HepG2 (cell line): ENCODE measurements at regions not wholly inside any gene's neighbourhood (a gene's known extent, or its start where the extent isn't known, plus 50 kb on each side); places are given as distances from the start of the nearest gene placed in this dataset.

Experiments
- ATAC-seq: fragments of 200-7000 bp; cut with Tn5 transposase; 3 replicates; pipeline ENCODE4 v1.9.1; 2020; ENCODE audit warnings: mild to moderate bottlenecking, moderate library complexity
- BruUV-seq: library from RNA; stranded (reverse); fragments of 400-500 nt; replicated peaks from 2 replicates; lab custom pipeline; 2021; lab: Mats Ljungman, UMichigan
- CTCF ChIA-PET: fragments of 300-600 bp; formaldehyde crosslinking; extraction: SDS; loops from one replicate; lab custom pipeline; 2021; ENCODE audit warnings: low total read pairs, inconsistent platforms, low intra/inter-chr PET ratio; lab: Yijun Ruan, JAX
- POLR2A ChIA-PET: fragments of 350-600 bp; sonication (Branson Sonifier 250); formaldehyde crosslinking; loops from one replicate; lab custom pipeline; 2020; ENCODE audit warnings: antibody characterized with exemption, inconsistent platforms; lab: Yijun Ruan, JAX
- DNase-seq: peaks from one replicate; pipeline ENCODE4 v3.0.0-alpha.2; 2015; ENCODE audit warnings: low spot score
- FAIRE-seq: peaks from 3 replicates; lab custom pipeline; 2011; peaks lifted over from hg19 to GRCh38; lab: Jason Lieb, UNC
- H2AFZ ChIP-seq: one replicate; pipeline ENCODE4 v1.6.1; 2011; ENCODE audit warnings: low read length, inconsistent platforms
- H3K27ac ChIP-seq: fragments of 300-600 bp; 3 replicates; pipeline ENCODE4 v1.8.0; 2011; ENCODE audit warnings: mixed run types, mild to moderate bottlenecking, mixed read lengths, low read length, inconsistent platforms; ENCODE audit not compliant: insufficient read depth; ENCODE audit errors: extremely low read length
- H3K27me3 ChIP-seq, 2 experiments: fragments of 200-600 bp in 1 of 2; 2 replicates in 1 of 2; 3 replicates in 1 of 2; pipeline versions ENCODE4 v1.6.0 to v1.8.0; 2011; ENCODE audit warnings: low read length in 2 of 2, mild to moderate bottlenecking in 2 of 2, moderate library complexity in 2 of 2, inconsistent platforms in 1 of 2; ENCODE audit not compliant: insufficient read depth in 2 of 2, control insufficient read depth in 1 of 2
- H3K36me3 ChIP-seq, 2 experiments: fragments of 200-600 bp in 1 of 2; replicated peaks in 1 of 2; 2 replicates in 1 of 2; 3 replicates in 1 of 2; pipeline versions ENCODE4 v1.5.1 to v1.8.0; 2011; ENCODE audit warnings: low read length in 2 of 2, inconsistent platforms in 1 of 2; ENCODE audit not compliant: insufficient read depth in 2 of 2, control insufficient read depth in 1 of 2
- H3K4me1 ChIP-seq: 2 replicates; pipeline ENCODE4 v1.5.1; 2012; ENCODE audit warnings: low read length, inconsistent platforms; ENCODE audit not compliant: insufficient read depth
- H3K4me2 ChIP-seq: 2 replicates; pipeline ENCODE4 v1.6.0; 2011; ENCODE audit warnings: low read depth, low read length, inconsistent platforms
- H3K4me3 ChIP-seq, 3 experiments: fragments of 200-600 bp in 1 of 3; sonication (generic), shearing (Covaris generic) in 1 of 3; replicated peaks in 1 of 3; 2 replicates each; pipeline ENCODE4 v1.5.1; 2011 to 2016; ENCODE audit warnings: low read length in 3 of 3, inconsistent platforms in 2 of 3, low read depth in 2 of 3, mild to moderate bottlenecking in 2 of 3, control low read depth in 1 of 3, mixed read lengths in 1 of 3; ENCODE audit not compliant: insufficient read depth in 1 of 3
- H3K79me2 ChIP-seq: one replicate; pipeline ENCODE4 v1.6.1; 2011; ENCODE audit warnings: low read length, inconsistent platforms; ENCODE audit not compliant: insufficient read depth
- H3K9ac ChIP-seq: 2 replicates; pipeline ENCODE4 v1.6.0; 2011; ENCODE audit warnings: mild to moderate bottlenecking, low read depth, low read length, inconsistent platforms; ENCODE audit not compliant: insufficient read depth
- H3K9me3 ChIP-seq: 2 replicates; pipeline ENCODE4 v1.5.1; 2012; ENCODE audit warnings: mild to moderate bottlenecking, low read length
- H4K20me1 ChIP-seq: 2 replicates; pipeline ENCODE4 v1.6.0; 2011; ENCODE audit warnings: inconsistent platforms, mild to moderate bottlenecking, low read length, moderate library complexity; ENCODE audit not compliant: insufficient read depth
- AGO2 ChIP-seq: fragments of 200-400 bp; formaldehyde crosslinking; optimal IDR thresholded peaks from 2 replicates; pipeline ENCODE3; 2017; ENCODE audit warnings: mild to moderate bottlenecking, low read depth, low read length, moderate library complexity
- ELK4 ChIP-seq: sonication (generic); formaldehyde crosslinking; IDR thresholded peaks from 2 replicates; pipeline ENCODE4 v1.9.0; 2021; ENCODE audit warnings: missing genetic modification reagents, borderline replicate concordance
- ETS1 ChIP-seq: sonication (generic); formaldehyde crosslinking; IDR thresholded peaks from 2 replicates; pipeline ENCODE4 v1.4.0; 2020; ENCODE audit warnings: missing genetic modification reagents
- FOSL2 ChIP-seq: sonication (generic); formaldehyde crosslinking; IDR thresholded peaks from 2 replicates; pipeline ENCODE4 v1.4.0; 2020; ENCODE audit warnings: missing genetic modification reagents
- MNT ChIP-seq: fragments of 450-650 bp; IDR thresholded peaks from 2 replicates; pipeline ENCODE4 v1.6.1; 2016
- NFRKB ChIP-seq: fragments of 450-650 bp; IDR thresholded peaks from 2 replicates; pipeline ENCODE4 v1.6.1; 2017
- RAD51 ChIP-seq: fragments of 450-650 bp; IDR thresholded peaks from 2 replicates; pipeline ENCODE4 v1.6.1; 2016; ENCODE audit warnings: borderline replicate concordance
- SMYD3 ChIP-seq: sonication (generic); formaldehyde crosslinking; IDR thresholded peaks from 2 replicates; pipeline ENCODE4 v1.8.1; 2023; ENCODE audit warnings: mild to moderate bottlenecking, missing genetic modification reagents
- TERF1 ChIP-seq: sonication (generic); formaldehyde crosslinking; IDR thresholded peaks from 2 replicates; pipeline ENCODE4 v1.8.0; 2022; ENCODE audit warnings: mild to moderate bottlenecking, missing genetic modification reagents, moderate library complexity
- USF2 ChIP-seq, 2 experiments: sonication (generic) in 1 of 2; formaldehyde crosslinking in 1 of 2; IDR thresholded peaks; 2 replicates each; pipeline versions ENCODE4 v1.5.1 to v1.6.1; 2011 to 2020; ENCODE audit warnings: borderline replicate concordance in 1 of 2, low read depth in 1 of 2, low read length in 1 of 2, mild to moderate bottlenecking in 1 of 2, missing genetic modification reagents in 1 of 2, moderate library complexity in 1 of 2
- ZNF282 ChIP-seq: fragments of 450-650 bp; IDR thresholded peaks from 2 replicates; pipeline ENCODE4 v1.6.1; 2018; ENCODE audit not compliant: partially characterized antibody
- WGBS: methylation state at CpG from one replicate; pipeline ENCODE4 v1.1.6; 2017; ENCODE audit warnings: low lambda C conversion rate; 5-methylcytosine and 5-hydroxymethylcytosine counted together
- in situ Hi-C: cut with HindIII; loops from 2 replicates; pipeline ENCODE4 v1.10.0; 2017; ENCODE audit warnings: low pct_unique_long_range_greater_than_20kb; ENCODE audit not compliant: extremely low pct_ligation_motif_present
- intact Hi-C: fragments of 100-400 bp; cut with micrococcal nuclease; formaldehyde crosslinking; loops from one replicate; pipeline ENCODE4 v1.10.0; 2022; ENCODE audit not compliant: unreplicated experiment

GRCh38 chr9:79143211-79143610 is 428.6 kb upstream of the TLE4 start:
- H3K9ac ChIP-seq: no peak overlapping the region
- no peaks in the 10 kb centered on the region for H4K20me1 ChIP-seq
- intact Hi-C loops: no loop called here
- no peak overlapping the region for H3K4me3 ChIP-seq
- H3K79me2 ChIP-seq: no peaks in the 10 kb centered on the region
- H3K4me1 ChIP-seq: no peaks in the 10 kb centered on the region
- ChIA-PET POLR2A (no interaction called here), CTCF (no interaction called here)
- H3K4me2 ChIP-seq: no peak overlapping the region
- in situ Hi-C loops: no loop called here
- H3K36me3 ChIP-seq: no peaks in the 10 kb centered on the region
- DNase-seq (no peak), FAIRE-seq (no peak), ATAC-seq (no peak)
- H2AFZ ChIP-seq: no peak overlapping the region
- H3K9me3 ChIP-seq: no peaks in the 10 kb centered on the region
- BruUV-seq: no TSS peak
- TF ChIP-seq NFRKB (no peak), SMYD3 (CRISPR knock-in tag) (no peak), TERF1 (CRISPR knock-in tag) (no peak), ELK4 (CRISPR knock-in tag) (no peak), ETS1 (CRISPR knock-in tag) (no peak), ZNF282 (no peak)
- H3K27ac ChIP-seq: no peak overlapping the region
- no peaks in the 10 kb centered on the region for H3K27me3 ChIP-seq

- H3K9ac ChIP-seq: no peak overlapping the region
- POLR2A ChIA-PET: no interaction called here
- ATAC-seq (no peak), FAIRE-seq (no peak), DNase-seq (no peak)
- no peaks in the 10 kb centered on the region for H3K4me1 ChIP-seq
- no peak overlapping the region for H2AFZ ChIP-seq
- H3K79me2 ChIP-seq: no peaks in the 10 kb centered on the region
- H3K36me3 ChIP-seq: no peaks in the 10 kb centered on the region
- H3K4me3 ChIP-seq: no peak overlapping the region
- H3K4me2 ChIP-seq: no peak overlapping the region
- 27% methylated on average over 6 of the region's 6 CpGs for WGBS
- no TSS peak for BruUV-seq
- in situ Hi-C loops (no loop called here), intact Hi-C loops (no loop called here)
- no peaks in the 10 kb centered on the region for H3K27me3 ChIP-seq
- no peaks in the 10 kb centered on the region for H4K20me1 ChIP-seq
- no peak overlapping the region for H3K27ac ChIP-seq
- H3K9me3 ChIP-seq: no peaks in the 10 kb centered on the region
- CTCF ChIA-PET: no interaction called here
- peak; percentile 66 for TF ChIP-seq USF2 (IDR thresholded peaks at IDR 0.05; ENCODE audit: low read depth, low read length)
- TF ChIP-seq USF2 (CRISPR knock-in tag; IDR thresholded peaks at IDR 0.05; ENCODE audit: borderline replicate concordance): no peak
- no peak for TF ChIP-seq FOSL2 (CRISPR knock-in tag)
- peak; percentile 79 for TF ChIP-seq RAD51
- no peak for TF ChIP-seq AGO2
- no peak for TF ChIP-seq MNT
Observed at GRCh38 chr9:79145442-79145841, 426.3 kb upstream of the TLE4 start.
